ENCODE measurements at regions not wholly inside any gene's neighbourhood (a gene's known extent, or its start where the extent isn't known, plus 50 kb on each side); places are given as distances from the start of the nearest gene placed in this dataset.

GRCh38 chr12:106001837-106002218 is 136.9 kb downstream of the NUAK1 start:
- H3K27ac ChIP-seq (ENCODE audit: low read depth, low read length, severe bottlenecking) = no peak overlapping the region

DNA sequence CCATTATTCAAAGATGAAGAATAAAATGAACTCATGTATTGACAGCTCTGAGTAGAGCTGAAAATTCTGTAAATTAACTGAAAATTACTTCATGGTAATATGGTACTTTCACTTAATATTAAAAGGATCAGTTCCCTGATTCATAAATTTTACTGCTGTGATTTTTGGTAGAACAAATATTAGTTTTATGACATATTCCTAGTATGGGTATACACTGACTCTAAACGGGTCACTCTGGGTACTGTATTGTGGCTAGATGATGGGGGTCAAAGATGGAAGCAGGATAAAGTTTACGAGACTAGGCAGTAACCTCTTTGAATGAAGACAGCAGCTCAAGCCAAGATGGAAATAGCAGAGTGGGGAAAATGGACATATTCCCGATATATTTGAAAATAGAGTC is 135.5 kb downstream of the NUAK1 start:
- H3K4me1 ChIP-seq (ENCODE audit: control insufficient read depth, insufficient read depth, low read length, poor library complexity, severe bottlenecking) = peaks cover 6% of the 10 kb centered on the region
- 88 to 91% methylated on average over 3 of the region's 3 CpGs for WGBS, 2 experiments (ENCODE audit: insufficient coverage in 2 of 2)
- no peak overlapping the region for H3K27ac ChIP-seq (ENCODE audit: low read depth, low read length, severe bottlenecking)
- no peaks in the 10 kb centered on the region for H3K36me3 ChIP-seq (ENCODE audit: control insufficient read depth, insufficient read depth, low read length)
- H3K9me3 ChIP-seq (ENCODE audit: control insufficient read depth, low read length) = peaks cover 11% of the 10 kb centered on the region
- H3K4me3 ChIP-seq (ENCODE audit: extremely low read depth, insufficient read depth, low read length, poor library complexity, severe bottlenecking) = no peak overlapping the region

More at GRCh38 chr12:106001837-106002218, 136.9 kb downstream of the NUAK1 start:
- H3K9me3 ChIP-seq (ENCODE audit: control insufficient read depth, low read length) = peaks cover 11% of the 10 kb centered on the region
- no peak overlapping the region for H3K4me3 ChIP-seq (ENCODE audit: extremely low read depth, insufficient read depth, low read length, poor library complexity, severe bottlenecking)
- H3K4me1 ChIP-seq (ENCODE audit: control insufficient read depth, insufficient read depth, low read length, poor library complexity, severe bottlenecking) = peaks cover 6% of the 10 kb centered on the region
- no peaks in the 10 kb centered on the region for H3K36me3 ChIP-seq (ENCODE audit: control insufficient read depth, insufficient read depth, low read length)
- 85% methylated on average over 2 of the region's 3 CpGs; no CpG with 5 or more reads in 1 of the 2 experiments for WGBS, 2 experiments (ENCODE audit: insufficient coverage in 2 of 2)

DNA sequence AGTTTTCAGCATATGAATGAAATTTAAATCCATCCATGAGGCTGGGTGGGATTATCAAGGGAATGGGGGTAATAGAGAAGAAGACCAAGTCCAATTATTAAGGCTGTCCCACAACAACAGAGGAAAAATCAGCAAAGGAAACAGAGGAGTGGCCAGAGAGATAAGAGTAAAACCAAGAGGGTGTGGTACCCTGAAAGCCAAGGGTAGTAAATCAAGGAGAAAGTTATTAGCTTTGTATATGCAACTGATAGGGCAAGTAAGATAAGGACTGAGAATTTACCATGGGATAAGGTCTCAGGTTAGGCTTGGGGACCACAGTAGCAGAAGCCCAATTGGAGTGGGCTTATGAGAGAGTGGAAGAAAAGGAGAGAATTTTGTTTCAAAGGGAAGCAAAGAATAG is 134.5 kb downstream of the NUAK1 start:
- no peak overlapping the region for H3K27ac ChIP-seq (ENCODE audit: low read depth, low read length, severe bottlenecking)
- H3K4me3 ChIP-seq (ENCODE audit: extremely low read depth, insufficient read depth, low read length, poor library complexity, severe bottlenecking) = no peak overlapping the region

GRCh38 chr12:106006382-106006781 is 132.4 kb downstream of the NUAK1 start:
- no peaks in the 10 kb centered on the region for H3K36me3 ChIP-seq (ENCODE audit: control insufficient read depth, insufficient read depth, low read length)
- WGBS, 2 experiments (ENCODE audit: insufficient coverage in 2 of 2) = 96 to 100% methylated on average over 2 to 4 of the region's 4 CpGs
- no peak overlapping the region for H3K27ac ChIP-seq (ENCODE audit: low read depth, low read length, severe bottlenecking)
- H3K4me1 ChIP-seq (ENCODE audit: control insufficient read depth, insufficient read depth, low read length, poor library complexity, severe bottlenecking) = no peaks in the 10 kb centered on the region
- no peak overlapping the region for H3K4me3 ChIP-seq (ENCODE audit: extremely low read depth, insufficient read depth, low read length, poor library complexity, severe bottlenecking)
- H3K9me3 ChIP-seq (ENCODE audit: control insufficient read depth, low read length) = peaks cover 11% of the 10 kb centered on the region

More for the DNA sequence above, 134.5 kb downstream of the NUAK1 start:
- no peaks in the 10 kb centered on the region for H3K36me3 ChIP-seq (ENCODE audit: control insufficient read depth, insufficient read depth, low read length)
- peaks cover 11% of the 10 kb centered on the region for H3K9me3 ChIP-seq (ENCODE audit: control insufficient read depth, low read length)
- H3K4me1 ChIP-seq (ENCODE audit: control insufficient read depth, insufficient read depth, low read length, poor library complexity, severe bottlenecking) = peaks cover 6% of the 10 kb centered on the region

DNA sequence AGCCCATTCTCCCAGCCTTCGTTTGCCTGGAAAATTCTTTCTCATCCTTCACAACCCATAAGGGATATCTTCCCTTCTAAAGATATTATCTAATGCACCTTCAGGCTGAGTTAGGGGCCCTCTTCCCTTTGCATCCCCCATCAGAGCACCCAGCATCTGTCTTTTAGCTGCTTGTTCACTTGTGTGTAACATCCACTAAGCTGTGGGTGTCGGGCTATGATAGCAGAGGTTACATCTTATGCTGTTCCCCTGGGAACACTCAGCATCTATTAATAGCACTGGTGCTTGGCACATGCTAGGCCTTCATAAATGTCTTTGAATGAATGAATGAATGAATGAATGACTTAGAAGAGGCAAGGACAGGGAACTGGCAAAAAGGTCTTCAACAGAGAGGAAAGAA is 131.8 kb downstream of the NUAK1 start:
- no peak overlapping the region for H3K27ac ChIP-seq (ENCODE audit: low read depth, low read length, severe bottlenecking)
- no peak overlapping the region for H3K4me3 ChIP-seq (ENCODE audit: extremely low read depth, insufficient read depth, low read length, poor library complexity, severe bottlenecking)
- WGBS, 2 experiments (ENCODE audit: insufficient coverage in 2 of 2) = 93 to 100% methylated on average over 1 to 2 of the region's 2 CpGs
- H3K9me3 ChIP-seq (ENCODE audit: control insufficient read depth, low read length) = peaks cover 11% of the 10 kb centered on the region
- H3K36me3 ChIP-seq (ENCODE audit: control insufficient read depth, insufficient read depth, low read length) = no peaks in the 10 kb centered on the region
- no peaks in the 10 kb centered on the region for H3K4me1 ChIP-seq (ENCODE audit: control insufficient read depth, insufficient read depth, low read length, poor library complexity, severe bottlenecking)

DNA sequence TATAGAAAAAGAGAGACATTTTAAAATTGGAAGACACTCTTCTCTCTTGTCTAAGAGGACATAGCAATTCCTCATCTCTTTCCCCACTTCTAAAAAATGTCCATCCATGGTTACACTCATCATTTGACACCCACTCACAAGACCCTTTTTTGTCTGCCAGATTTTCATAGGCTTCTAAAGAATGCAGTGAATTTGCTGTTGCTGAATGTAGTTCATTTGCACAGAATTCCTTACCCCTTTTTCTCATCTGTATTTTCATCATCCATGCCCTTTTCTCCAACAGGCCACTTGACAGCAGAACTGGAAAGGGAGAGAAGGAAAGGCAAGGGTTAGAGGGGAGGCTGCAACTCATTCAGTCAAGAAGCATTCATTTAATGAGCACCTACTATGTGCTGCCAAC is 128.0 kb downstream of the NUAK1 start:
- H3K4me1 ChIP-seq (ENCODE audit: control insufficient read depth, insufficient read depth, low read length, poor library complexity, severe bottlenecking) = no peaks in the 10 kb centered on the region
- H3K9me3 ChIP-seq (ENCODE audit: control insufficient read depth, low read length) = peaks cover 4% of the 10 kb centered on the region
- no peak overlapping the region for H3K27ac ChIP-seq (ENCODE audit: low read depth, low read length, severe bottlenecking)
- no peak overlapping the region for H3K4me3 ChIP-seq (ENCODE audit: extremely low read depth, insufficient read depth, low read length, poor library complexity, severe bottlenecking)
- no peaks in the 10 kb centered on the region for H3K36me3 ChIP-seq (ENCODE audit: control insufficient read depth, insufficient read depth, low read length)

Data from mesodermal cell (in vitro differentiated cells).